ENCODE measurements at regions not wholly inside any gene's neighbourhood (a gene's known extent, or its start where the extent isn't known, plus 50 kb on each side); places are given as distances from the start of the nearest gene placed in this dataset.

- TF ChIP-seq POLR2A (IDR thresholded peaks at IDR 0.05; ENCODE audit: low read length): no peak
- no peak for TF ChIP-seq GATA1 (IDR thresholded peaks at IDR 0.05; ENCODE audit: low read depth, low read length)
Observed at GRCh38 chr6:16950302-16950701, 151.5 kb upstream of the STMND1 start.

Measured in erythroblast (primary cell).